NCI-H2029 treated with DMSO at 0.1 percent for 48 hours (cell line): ENCODE measurements at regions not wholly inside any gene's neighbourhood (a gene's known extent, or its start where the extent isn't known, plus 50 kb on each side); places are given as distances from the start of the nearest gene placed in this dataset.
"Not testable (repeated sequence)": the region's sequence is repeated elsewhere in the genome, so short reads cannot be mapped to it uniquely, and the experiment has no call there.

Experiments
- DNase-seq: peaks from one replicate; lab custom pipeline; 2025; lab: John Stamatoyannopoulos, UW

GRCh38 chr9:82382887-82383616 lies 394.5 kb downstream of the SPATA31D1 start:
- no peak for DNase-seq

DNA sequence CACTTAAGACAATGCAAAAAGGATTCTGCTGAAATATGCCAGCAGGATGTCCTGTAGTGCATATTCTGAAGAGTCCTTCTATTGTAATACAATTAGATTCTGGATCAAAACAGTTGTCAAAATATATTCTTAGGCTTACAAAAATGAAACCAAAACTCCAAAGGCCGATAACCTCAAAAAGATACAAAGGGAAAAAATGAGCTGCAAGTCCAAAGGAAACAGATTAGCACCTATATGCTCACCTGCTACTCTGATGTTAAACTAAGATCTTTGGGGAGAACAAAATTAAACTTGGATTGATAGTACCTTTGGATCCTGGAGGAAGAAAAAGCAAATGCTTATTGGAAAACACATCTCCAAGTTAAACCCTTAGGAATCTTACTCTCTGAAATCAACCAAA lies 397.1 kb downstream of the SPATA31D1 start:
- no peak for DNase-seq

GRCh38 chr9:82397534-82397933 lies 409.0 kb downstream of the SPATA31D1 start:
- DNase-seq: peak; percentile 26

- no peak for DNase-seq
These were observed 415.8 kb downstream of the SPATA31D1 start for GRCh38 chr9:82404196-82404870.

GRCh38 chr9:82404881-82405280 lies 416.3 kb downstream of the SPATA31D1 start:
- DNase-seq: no peak

GRCh38 chr9:82406456-82407085 lies 418.0 kb downstream of the SPATA31D1 start:
- DNase-seq: no peak

DNA sequence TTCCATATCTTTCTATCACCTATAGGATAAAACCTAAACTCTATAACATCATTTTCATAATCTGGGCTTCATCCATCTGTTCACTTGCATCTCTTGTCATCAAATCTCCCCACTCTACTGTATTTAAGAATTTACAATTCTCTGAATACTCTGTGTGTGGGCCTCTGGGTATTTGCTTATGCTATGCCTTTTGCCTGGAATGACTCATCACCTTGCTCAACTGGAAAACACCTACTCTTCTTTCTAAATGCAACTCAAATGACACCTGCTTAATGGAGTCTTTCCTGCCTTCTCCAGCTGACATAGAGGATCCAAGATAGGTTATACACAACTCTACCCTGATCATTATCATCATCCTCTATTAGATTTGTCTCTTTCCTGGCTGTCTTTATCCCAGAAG lies 421.7 kb downstream of the SPATA31D1 start:
- peak; percentile 11 for DNase-seq

DNA sequence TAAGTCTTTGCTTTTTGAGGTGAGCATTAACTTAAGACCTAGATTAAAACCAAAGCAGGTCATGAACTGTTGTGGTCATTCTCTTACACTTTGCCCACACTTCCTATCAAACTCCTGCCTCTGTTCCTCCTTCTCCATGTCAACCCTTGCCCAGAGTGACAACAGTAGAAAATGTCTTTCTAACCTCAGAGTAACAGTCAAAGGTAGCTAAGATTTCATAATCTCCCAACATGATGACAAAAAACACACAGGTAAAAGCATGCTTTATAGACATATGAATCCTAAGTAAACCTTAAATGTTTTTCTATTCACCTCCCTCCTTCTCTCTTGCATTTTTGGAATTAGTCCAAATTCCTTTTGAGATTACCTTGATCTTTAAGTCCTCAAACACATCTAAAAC lies 422.3 kb downstream of the SPATA31D1 start:
- DNase-seq: no peak

DNA sequence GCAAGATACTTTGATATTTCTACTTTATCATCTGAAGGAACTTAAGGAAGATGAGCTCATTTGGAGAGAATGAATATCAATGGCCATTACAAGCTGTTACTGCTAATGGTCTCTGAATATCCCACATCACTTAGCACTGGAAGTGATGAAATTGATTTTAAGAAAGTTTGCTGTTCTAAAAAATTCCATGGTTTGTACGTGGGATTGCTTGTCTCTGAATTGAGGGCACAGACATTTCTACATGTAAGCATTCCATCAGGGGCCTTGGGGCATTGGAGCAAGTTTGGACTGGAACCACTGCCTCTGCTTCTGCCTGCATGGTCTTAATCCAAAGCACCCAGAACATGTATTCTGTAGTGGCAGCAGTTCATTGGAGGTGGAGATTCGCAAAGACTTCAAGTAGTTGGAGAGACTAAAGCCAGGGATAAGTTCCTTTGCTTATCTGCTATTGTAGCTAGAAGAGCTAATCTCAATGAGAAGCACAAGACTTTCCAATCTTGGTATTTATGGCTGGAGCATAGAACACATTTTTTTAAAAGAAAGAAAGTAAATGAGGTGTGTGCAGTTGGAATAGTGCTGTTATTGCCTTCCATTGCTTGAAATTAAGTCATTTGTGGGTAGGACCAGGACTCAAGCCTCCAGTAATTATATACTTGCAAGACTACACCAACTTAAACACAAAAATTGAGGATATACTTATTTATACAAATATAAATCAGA lies 424.2 kb downstream of the SPATA31D1 start:
- DNase-seq: no peak

DNA sequence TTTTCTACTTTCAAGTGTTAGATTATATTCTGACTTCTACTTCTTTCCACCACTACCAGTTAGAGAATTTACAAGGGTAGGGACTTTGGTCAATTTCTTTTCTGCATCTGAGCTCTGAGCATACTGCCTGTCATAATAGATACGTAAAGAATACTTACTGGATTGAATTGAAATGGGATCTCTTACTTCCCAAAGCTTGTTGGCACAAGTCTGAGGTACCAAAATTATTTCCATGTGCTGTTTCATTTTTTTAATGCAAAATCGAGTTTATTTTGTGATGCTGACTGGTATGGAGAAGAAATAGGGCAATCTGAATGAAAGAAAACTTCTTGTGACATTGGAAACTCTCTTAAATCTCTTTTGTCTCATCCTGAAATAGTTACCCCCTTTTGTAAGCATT lies 428.9 kb downstream of the SPATA31D1 start:
- no peak for DNase-seq

GRCh38 chr9:82418334-82418733 lies 429.8 kb downstream of the SPATA31D1 start:
- peak; percentile 63 for DNase-seq

- no peak for DNase-seq
These were observed 431.3 kb downstream of the SPATA31D1 start for GRCh38 chr9:82419696-82420486.

- no peak for DNase-seq
These were observed 432.9 kb downstream of the SPATA31D1 start for GRCh38 chr9:82421498-82421897.

GRCh38 chr9:82423700-82424099 lies 435.1 kb downstream of the SPATA31D1 start:
- DNase-seq: no peak

GRCh38 chr9:82424599-82425120 lies 436.1 kb downstream of the SPATA31D1 start:
- no peak for DNase-seq

GRCh38 chr9:82431121-82431520 lies 442.5 kb downstream of the SPATA31D1 start:
- DNase-seq: no peak

DNA sequence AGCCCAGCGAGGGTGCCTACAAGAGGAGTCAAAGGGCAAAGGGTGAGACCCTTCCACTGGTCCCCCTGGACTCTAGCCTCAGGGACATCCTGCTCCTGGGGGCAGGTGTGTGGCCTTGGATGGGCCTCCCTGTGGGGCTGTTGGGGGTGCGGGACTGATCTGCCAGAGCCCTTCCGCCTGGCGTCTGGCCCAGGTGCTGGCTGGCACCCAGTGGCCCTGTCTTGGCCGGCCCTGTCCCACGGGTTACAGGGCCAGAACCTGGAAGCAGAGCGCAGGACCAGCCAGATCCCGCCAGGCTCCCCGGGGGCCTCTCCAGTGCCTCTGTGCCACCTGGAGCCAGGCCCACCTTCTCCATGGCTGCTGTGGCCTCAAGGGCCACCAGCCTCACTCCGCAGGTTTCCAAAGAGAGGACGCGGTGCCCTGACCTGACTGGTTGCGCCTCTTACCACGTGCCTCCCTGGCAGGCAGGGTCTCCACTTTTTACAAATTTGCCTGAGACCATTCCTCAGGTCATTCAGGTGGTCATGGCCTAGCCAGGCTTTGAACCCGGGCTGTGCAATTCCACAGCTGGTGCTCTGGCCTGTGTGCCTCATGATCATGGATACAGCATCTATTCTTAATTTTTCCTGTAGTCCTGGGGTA lies 444.8 kb downstream of the SPATA31D1 start:
- DNase-seq: not testable (repeated sequence)

DNA sequence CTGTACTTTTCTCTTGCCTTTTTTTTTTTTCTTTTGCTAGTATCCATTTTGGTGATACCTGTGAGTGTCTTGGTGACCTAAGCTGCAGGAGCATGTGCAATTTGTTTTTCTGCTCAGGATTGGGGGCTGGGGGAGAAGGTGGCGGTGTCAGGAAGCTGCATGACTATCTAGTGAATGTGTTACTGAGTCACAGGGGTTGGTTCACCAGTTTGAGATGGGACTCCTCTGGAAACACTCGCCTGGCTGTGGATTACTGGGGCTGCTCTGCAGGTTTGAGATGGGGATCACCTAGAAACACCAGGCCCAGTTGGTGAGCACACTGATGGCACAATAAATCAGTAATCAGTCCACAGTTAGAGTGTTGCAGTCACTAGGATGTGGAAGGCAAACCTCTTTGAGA lies 447.9 kb downstream of the SPATA31D1 start:
- no peak for DNase-seq

DNA sequence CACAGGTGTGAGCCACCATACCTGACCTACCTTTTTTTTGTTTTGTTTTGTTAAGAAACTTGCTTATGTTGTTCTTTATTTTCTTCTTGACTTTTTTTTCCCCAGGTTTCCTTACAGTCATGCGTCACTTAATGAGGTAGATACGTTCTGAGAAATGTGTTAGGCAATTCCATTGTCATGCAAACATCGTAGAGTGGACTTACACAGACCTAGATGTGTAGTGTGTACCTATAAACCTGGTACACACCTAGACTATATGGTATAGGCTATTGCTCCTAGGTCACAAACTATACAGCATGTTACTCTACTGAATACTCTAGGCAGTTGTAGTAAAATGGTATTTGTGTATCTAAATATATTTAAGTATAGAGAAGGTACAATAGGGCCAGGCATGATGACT lies 448.6 kb downstream of the SPATA31D1 start:
- not testable (repeated sequence) for DNase-seq

GRCh38 chr9:82438581-82438980 lies 450.0 kb downstream of the SPATA31D1 start:
- no peak for DNase-seq

- no peak for DNase-seq
These were observed 454.7 kb downstream of the SPATA31D1 start for GRCh38 chr9:82443312-82443711.
